NCI-H2107 treated with DMSO at 0.1 percent for 48 hours (cell line): ENCODE measurements at regions not wholly inside any gene's neighbourhood (a gene's known extent, or its start where the extent isn't known, plus 50 kb on each side); places are given as distances from the start of the nearest gene placed in this dataset.
"Not testable (repeated sequence)": the region's sequence is repeated elsewhere in the genome, so short reads cannot be mapped to it uniquely, and the experiment has no call there.

Source experiments
- DNase-seq: peaks from one replicate; lab custom pipeline; 2025; ENCODE audit not compliant: unreplicated experiment; lab: John Stamatoyannopoulos, UW

- no peak for DNase-seq
Measured at GRCh38 chr6:122145741-122146240, 253.7 kb upstream of the HSF2 start.

GRCh38 chr6:122147291-122147690 lies 252.2 kb upstream of the HSF2 start:
- no peak for DNase-seq

GRCh38 chr6:122151066-122151465 lies 248.4 kb upstream of the HSF2 start:
- no peak for DNase-seq

GRCh38 chr6:122151763-122152162 lies 247.7 kb upstream of the HSF2 start:
- DNase-seq = no peak

GRCh38 chr6:122153557-122153956 lies 245.9 kb upstream of the HSF2 start:
- DNase-seq = no peak

- DNase-seq = no peak
Measured at GRCh38 chr6:122154155-122154554, 245.3 kb upstream of the HSF2 start.

GRCh38 chr6:122154912-122155575 lies 244.4 kb upstream of the HSF2 start:
- no peak for DNase-seq

- no peak for DNase-seq
Measured at GRCh38 chr6:122161136-122161535, 238.3 kb upstream of the HSF2 start.

- DNase-seq = no peak
Measured at GRCh38 chr6:122165014-122165413, 234.4 kb upstream of the HSF2 start.

- no peak for DNase-seq
Measured at GRCh38 chr6:122170274-122170673, 229.2 kb upstream of the HSF2 start.

- no peak for DNase-seq
Measured at GRCh38 chr6:122178988-122179387, 220.5 kb upstream of the HSF2 start.

- DNase-seq = no peak
Measured at GRCh38 chr6:122180132-122180531, 219.3 kb upstream of the HSF2 start.

- DNase-seq = no peak
Measured at GRCh38 chr6:122182061-122182460, 217.4 kb upstream of the HSF2 start.

GRCh38 chr6:122184401-122184827 lies 215.0 kb upstream of the HSF2 start:
- DNase-seq = peak; percentile 2

- DNase-seq = not testable (repeated sequence)
Measured at GRCh38 chr6:122185458-122185857, 214.0 kb upstream of the HSF2 start.

GRCh38 chr6:122187186-122187585 lies 212.3 kb upstream of the HSF2 start:
- no peak for DNase-seq

- DNase-seq = no peak
Measured at GRCh38 chr6:122198922-122199321, 200.5 kb upstream of the HSF2 start.

- no peak for DNase-seq
Measured at GRCh38 chr6:122200440-122200839, 199.0 kb upstream of the HSF2 start.

- no peak for DNase-seq
Measured at GRCh38 chr6:122202576-122203137, 196.8 kb upstream of the HSF2 start.

- no peak for DNase-seq
Measured at GRCh38 chr6:122207061-122207460, 192.4 kb upstream of the HSF2 start.

GRCh38 chr6:122207794-122208193 lies 191.7 kb upstream of the HSF2 start:
- DNase-seq = no peak

GRCh38 chr6:122214605-122215318 lies 184.7 kb upstream of the HSF2 start:
- no peak for DNase-seq
